H9 (cell line): ENCODE measurements at regions not wholly inside any gene's neighbourhood (a gene's known extent, or its start where the extent isn't known, plus 50 kb on each side); places are given as distances from the start of the nearest gene placed in this dataset.

Experiments used
- DNase-seq: peaks from one replicate; pipeline ENCODE4 v3.0.0-alpha.2; 2017
- H2AFZ ChIP-seq: one replicate; pipeline ENCODE4 v1.6.1; 2013; ENCODE audit warnings: mild to moderate bottlenecking, low read length, control low read depth, moderate library complexity
- H2AK5ac ChIP-seq: 2 replicates; pipeline ENCODE4 v1.6.1; 2013; ENCODE audit warnings: low read length, control low read depth, mixed read lengths; ENCODE audit not compliant: insufficient read length
- H2BK120ac ChIP-seq: one replicate; pipeline ENCODE4 v1.6.1; 2013; ENCODE audit warnings: low read depth, mild to moderate bottlenecking, low read length, control low read depth, inconsistent platforms; ENCODE audit not compliant: poor library complexity, severe bottlenecking
- H2BK12ac ChIP-seq: 2 replicates; pipeline ENCODE4 v1.6.1; 2013; ENCODE audit warnings: low read length, control low read depth, mixed read lengths, low read depth; ENCODE audit not compliant: insufficient read length
- H2BK15ac ChIP-seq: 2 replicates; pipeline ENCODE4 v1.6.1; 2013; ENCODE audit warnings: low read depth, low read length, control low read depth
- H2BK20ac ChIP-seq: one replicate; pipeline ENCODE4 v1.6.1; 2013; ENCODE audit warnings: low read depth, mild to moderate bottlenecking, low read length, control low read depth, inconsistent platforms; ENCODE audit not compliant: poor library complexity, severe bottlenecking
- H2BK5ac ChIP-seq: 2 replicates; pipeline ENCODE4 v1.6.1; 2013; ENCODE audit warnings: low read length, control low read depth, mixed read lengths; ENCODE audit not compliant: insufficient read length
- H3K14ac ChIP-seq: 2 replicates; pipeline ENCODE4 v1.6.1; 2013; ENCODE audit warnings: low read length, control low read depth; ENCODE audit not compliant: insufficient read depth
- H3K18ac ChIP-seq: 2 replicates; pipeline ENCODE4 v1.6.1; 2013; ENCODE audit warnings: low read depth, mild to moderate bottlenecking, mixed read lengths, low read length, control low read depth; ENCODE audit not compliant: insufficient read length
- H3K23ac ChIP-seq: 2 replicates; pipeline ENCODE4 v1.6.1; 2013; ENCODE audit warnings: low read length, control low read depth, mixed read lengths, low read depth; ENCODE audit not compliant: insufficient read length
- H3K23me2 ChIP-seq: 2 replicates; pipeline ENCODE4 v1.6.1; 2013; ENCODE audit warnings: low read depth, mild to moderate bottlenecking, mixed read lengths, low read length, control low read depth; ENCODE audit not compliant: insufficient read length, poor library complexity, severe bottlenecking
- H3K27ac ChIP-seq: 2 replicates; pipeline ENCODE4 v1.5.1; 2013; ENCODE audit warnings: low read length, control low read depth, mixed read lengths, low read depth; ENCODE audit not compliant: insufficient read length
- H3K27me3 ChIP-seq: 2 replicates; pipeline ENCODE4 v1.6.1; 2013; ENCODE audit warnings: low read length, control low read depth, inconsistent platforms; ENCODE audit not compliant: insufficient read depth
- H3K4ac ChIP-seq: 2 replicates; pipeline ENCODE4 v1.6.1; 2013; ENCODE audit warnings: low read depth, mild to moderate bottlenecking, control low read depth, inconsistent platforms, low read length, moderate library complexity
- H3K4me1 ChIP-seq: 2 replicates; pipeline ENCODE4 v1.6.1; 2013; ENCODE audit warnings: low read length, control low read depth, inconsistent platforms; ENCODE audit not compliant: insufficient read depth
- H3K4me2 ChIP-seq: 2 replicates; pipeline ENCODE4 v1.6.1; 2013; ENCODE audit warnings: low read length, control low read depth, mixed read lengths; ENCODE audit not compliant: insufficient read length, insufficient read depth
- H3K56ac ChIP-seq: 2 replicates; pipeline ENCODE4 v1.6.1; 2013; ENCODE audit warnings: low read depth, mild to moderate bottlenecking, mixed read lengths, low read length, control low read depth; ENCODE audit not compliant: insufficient read length
- H3K79me1 ChIP-seq: 2 replicates; pipeline ENCODE4 v1.6.1; 2013; ENCODE audit warnings: low read depth, mild to moderate bottlenecking, moderate library complexity, low read length, control low read depth, inconsistent platforms; ENCODE audit not compliant: insufficient read depth, poor library complexity, severe bottlenecking
- H3K79me2 ChIP-seq: 2 replicates; pipeline ENCODE4 v1.6.1; 2013; ENCODE audit warnings: low read length, control low read depth, inconsistent platforms; ENCODE audit not compliant: insufficient read depth
- H3K9ac ChIP-seq: 2 replicates; pipeline ENCODE4 v1.6.1; 2013; ENCODE audit warnings: low read length, control low read depth, mixed read lengths; ENCODE audit not compliant: insufficient read length; ENCODE audit errors: extremely low read depth
- H3K9me3 ChIP-seq: one replicate; pipeline ENCODE4 v1.6.1; 2013; ENCODE audit warnings: low read depth, low read length, inconsistent platforms; ENCODE audit not compliant: control insufficient read depth
- H3T11ph ChIP-seq: one replicate; pipeline ENCODE4 v1.6.1; 2013; ENCODE audit warnings: mild to moderate bottlenecking, low read length, control low read depth, inconsistent platforms
- H4K20me1 ChIP-seq: one replicate; pipeline ENCODE4 v1.6.1; 2013; ENCODE audit not compliant: control insufficient read depth, insufficient read length, insufficient read depth
- H4K5ac ChIP-seq: 2 replicates; pipeline ENCODE4 v1.6.1; 2013; ENCODE audit warnings: low read depth, mild to moderate bottlenecking, mixed read lengths, low read length, control low read depth; ENCODE audit not compliant: insufficient read length
- H4K8ac ChIP-seq: replicated peaks from 2 replicates; pipeline ENCODE4 v1.6.1; 2013; ENCODE audit warnings: low read length, control low read depth, mixed read lengths, low read depth; ENCODE audit not compliant: insufficient read length
- H4K91ac ChIP-seq: 2 replicates; pipeline ENCODE4 v1.6.1; 2013; ENCODE audit warnings: low read depth, mild to moderate bottlenecking, moderate library complexity, mixed read lengths, low read length, control low read depth; ENCODE audit not compliant: insufficient read length
- H3K27ac Mint-ChIP-seq, 3 experiments: 2 replicates in 2 of 3; 3 replicates in 1 of 3; pipeline ENCODE4 v1.8.0; 2020 to 2021; ENCODE audit warnings: mixed read lengths in 3 of 3, mild to moderate bottlenecking in 1 of 3, moderate library complexity in 1 of 3
- H3K27me3 Mint-ChIP-seq: 2 replicates; pipeline ENCODE4 v1.8.0; 2021; ENCODE audit warnings: low read depth, mild to moderate bottlenecking, moderate library complexity, mixed read lengths
- H3K36me3 Mint-ChIP-seq, 3 experiments: 2 replicates in 2 of 3; 3 replicates in 1 of 3; pipeline ENCODE4 v1.8.0; 2020 to 2021; ENCODE audit warnings: low read depth in 3 of 3, mixed read lengths in 3 of 3; ENCODE audit not compliant: insufficient read depth in 1 of 3
- H3K4me1 Mint-ChIP-seq, 2 experiments: 2 replicates each; pipeline ENCODE4 v1.8.0; 2020; ENCODE audit warnings: mixed read lengths in 2 of 2
- H3K4me3 Mint-ChIP-seq, 2 experiments: 2 replicates in 1 of 2; 3 replicates in 1 of 2; pipeline ENCODE4 v1.8.0; 2020 to 2021; ENCODE audit warnings: mild to moderate bottlenecking in 2 of 2, mixed read lengths in 2 of 2, moderate library complexity in 1 of 2
- H3K9me3 Mint-ChIP-seq, 2 experiments: 2 replicates in 1 of 2; 3 replicates in 1 of 2; pipeline ENCODE4 v1.8.0; 2020; ENCODE audit warnings: mild to moderate bottlenecking in 2 of 2, mixed read lengths in 2 of 2, moderate library complexity in 1 of 2
- WGBS: extraction: QIAGEN DNeasy Blood & Tissue Kit; methylation state at CpG from one replicate; pipeline ENCODE4 v1.1.7; 2013; ENCODE audit warnings: missing lambda C conversion rate, low lambda C conversion rate, mixed read lengths; ENCODE audit not compliant: insufficient read length; ENCODE audit errors: extremely low coverage; 5-methylcytosine and 5-hydroxymethylcytosine counted together
- TF ChIP-seq, protein P1 (sequence below): fragments of 200-600 bp; sonication (generic); conservative IDR thresholded peaks from 3 replicates; pipeline ENCODE4 v1.8.0; 2021; ENCODE audit warnings: antibody characterized with exemption, mild to moderate bottlenecking

DNA sequence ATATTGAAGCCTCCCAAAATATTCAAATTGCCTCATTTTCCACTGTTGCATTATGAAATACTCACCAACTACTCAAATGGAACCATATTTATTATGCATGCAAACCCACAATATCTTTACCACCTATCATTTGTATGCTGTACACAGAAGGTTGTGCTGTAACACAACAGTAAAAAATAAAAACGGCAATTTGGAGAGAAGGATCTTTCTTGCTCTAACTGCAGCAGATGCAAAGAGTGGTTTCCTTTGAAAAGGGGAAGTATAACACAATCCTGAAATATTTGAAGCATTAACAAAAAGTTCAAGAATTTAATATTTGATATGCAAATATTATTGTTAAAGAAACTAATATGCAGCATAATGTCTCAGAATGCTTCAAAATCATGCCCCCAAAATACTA lies 244.5 kb upstream of the SUCLG2 start:
- Histone ChIP-seq H3K9me3 (no peaks in the 10 kb centered on the region), H3K4ac (no peak overlapping the region), H2BK20ac (no peak overlapping the region), H2AFZ (no peak overlapping the region), H2AK5ac (no peak overlapping the region), H4K91ac (no peak overlapping the region), H3K23me2 (no peaks in the 10 kb centered on the region), H3K56ac (no peak overlapping the region), H3K27ac (no peak overlapping the region), H3K23ac (no peak overlapping the region), H3K27me3 (no peaks in the 10 kb centered on the region), H4K20me1 (no peaks in the 10 kb centered on the region), H2BK120ac (no peak overlapping the region), H3K79me2 (no peaks in the 10 kb centered on the region; the same call in 1 of the 2 replicates), H3K79me1 (no peaks in the 10 kb centered on the region), H2BK5ac (no peak overlapping the region), H3T11ph (no peak overlapping the region), H3K18ac (no peak overlapping the region), H3K4me1 (no peaks in the 10 kb centered on the region), H2BK12ac (no peak overlapping the region), H4K8ac (no peak overlapping the region), H4K5ac (no peak overlapping the region), H3K14ac (no peak overlapping the region), H2BK15ac (no peak overlapping the region), H3K9ac (no peak overlapping the region), H3K4me2 (no peak overlapping the region)
- Mint-ChIP-seq H3K9me3 (no peaks in the 10 kb centered on the region; a peak in 1 of 5 replicates), H3K4me3 (no peak overlapping the region), H3K4me1 (no peaks in the 10 kb centered on the region), H3K27me3 (no peaks in the 10 kb centered on the region), H3K36me3 (no peaks in the 10 kb centered on the region), H3K27ac (no peak overlapping the region)
- TF ChIP-seq, protein P1, sequence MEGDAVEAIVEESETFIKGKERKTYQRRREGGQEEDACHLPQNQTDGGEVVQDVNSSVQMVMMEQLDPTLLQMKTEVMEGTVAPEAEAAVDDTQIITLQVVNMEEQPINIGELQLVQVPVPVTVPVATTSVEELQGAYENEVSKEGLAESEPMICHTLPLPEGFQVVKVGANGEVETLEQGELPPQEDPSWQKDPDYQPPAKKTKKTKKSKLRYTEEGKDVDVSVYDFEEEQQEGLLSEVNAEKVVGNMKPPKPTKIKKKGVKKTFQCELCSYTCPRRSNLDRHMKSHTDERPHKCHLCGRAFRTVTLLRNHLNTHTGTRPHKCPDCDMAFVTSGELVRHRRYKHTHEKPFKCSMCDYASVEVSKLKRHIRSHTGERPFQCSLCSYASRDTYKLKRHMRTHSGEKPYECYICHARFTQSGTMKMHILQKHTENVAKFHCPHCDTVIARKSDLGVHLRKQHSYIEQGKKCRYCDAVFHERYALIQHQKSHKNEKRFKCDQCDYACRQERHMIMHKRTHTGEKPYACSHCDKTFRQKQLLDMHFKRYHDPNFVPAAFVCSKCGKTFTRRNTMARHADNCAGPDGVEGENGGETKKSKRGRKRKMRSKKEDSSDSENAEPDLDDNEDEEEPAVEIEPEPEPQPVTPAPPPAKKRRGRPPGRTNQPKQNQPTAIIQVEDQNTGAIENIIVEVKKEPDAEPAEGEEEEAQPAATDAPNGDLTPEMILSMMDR = no peak
- DNase-seq = no peak
- WGBS = no CpG with 5 or more reads among the region's 1 CpG
